ENCODE measurements at regions not wholly inside any gene's neighbourhood (a gene's known extent, or its start where the extent isn't known, plus 50 kb on each side); places are given as distances from the start of the nearest gene placed in this dataset.
"Not testable (repeated sequence)": the region's sequence is repeated elsewhere in the genome, so short reads cannot be mapped to it uniquely, and the experiment has no call there.

GRCh38 chr10:65753532-65753931 is 1172.3 kb upstream of the LRRTM3 start:
- DNase-seq: no peak

GRCh38 chr10:65754112-65754511 is 1171.7 kb upstream of the LRRTM3 start:
- no peak for DNase-seq

- no peak for DNase-seq
Measured at GRCh38 chr10:65762311-65762710, 1163.5 kb upstream of the LRRTM3 start.

GRCh38 chr10:65765006-65765541 is 1160.8 kb upstream of the LRRTM3 start:
- no peak for DNase-seq

GRCh38 chr10:65769828-65770227 is 1156.0 kb upstream of the LRRTM3 start:
- DNase-seq: no peak

GRCh38 chr10:65778753-65779152 is 1147.1 kb upstream of the LRRTM3 start:
- no peak for DNase-seq

GRCh38 chr10:65779985-65780384 is 1145.9 kb upstream of the LRRTM3 start:
- no peak for DNase-seq

GRCh38 chr10:65786279-65786678 is 1139.6 kb upstream of the LRRTM3 start:
- DNase-seq: no peak

GRCh38 chr10:65787571-65787970 is 1138.3 kb upstream of the LRRTM3 start:
- DNase-seq: no peak

- DNase-seq: no peak
Measured at GRCh38 chr10:65788271-65788670, 1137.6 kb upstream of the LRRTM3 start.

- no peak for DNase-seq
Measured at GRCh38 chr10:65791979-65792378, 1133.9 kb upstream of the LRRTM3 start.

- DNase-seq: no peak
Measured at GRCh38 chr10:65793738-65794425, 1132.0 kb upstream of the LRRTM3 start.

GRCh38 chr10:65794861-65795260 is 1131.0 kb upstream of the LRRTM3 start:
- not testable (repeated sequence) for DNase-seq

GRCh38 chr10:65796472-65796871 is 1129.4 kb upstream of the LRRTM3 start:
- no peak for DNase-seq

- no peak for DNase-seq
Measured at GRCh38 chr10:65798133-65798532, 1127.7 kb upstream of the LRRTM3 start.

- DNase-seq: no peak
Measured at GRCh38 chr10:65802391-65802790, 1123.4 kb upstream of the LRRTM3 start.

- DNase-seq: no peak
Measured at GRCh38 chr10:65805511-65805910, 1120.3 kb upstream of the LRRTM3 start.

GRCh38 chr10:65805993-65806392 is 1119.8 kb upstream of the LRRTM3 start:
- DNase-seq: no peak

- no peak for DNase-seq
Measured at GRCh38 chr10:65808687-65809333, 1117.0 kb upstream of the LRRTM3 start.

GRCh38 chr10:65811931-65812525 is 1113.8 kb upstream of the LRRTM3 start:
- no peak for DNase-seq

- DNase-seq: no peak
Measured at GRCh38 chr10:65816536-65816935, 1109.3 kb upstream of the LRRTM3 start.

- DNase-seq: no peak
Measured at GRCh38 chr10:65818990-65819389, 1106.8 kb upstream of the LRRTM3 start.

GRCh38 chr10:65827359-65827758 is 1098.5 kb upstream of the LRRTM3 start:
- DNase-seq: no peak

- no peak for DNase-seq
Measured at GRCh38 chr10:65838811-65839210, 1087.0 kb upstream of the LRRTM3 start.
